Natural killer cell (primary cell): ENCODE measurements at regions not wholly inside any gene's neighbourhood (a gene's known extent, or its start where the extent isn't known, plus 50 kb on each side); places are given as distances from the start of the nearest gene placed in this dataset.

Experiments used
- ATAC-seq, 3 donors: fragments of 150-1000 bp in 2 of 3; fragments of 200-7000 bp in 1 of 3; cut with Tn5 transposase; 1 replicate in 1 of 3; 2 replicates in 2 of 3; pipeline ENCODE4 v1.10.0; 2021; ENCODE audit warnings: mild to moderate bottlenecking in 2 of 3, moderate library complexity in 2 of 3
- DNase-seq, 2 donors: peaks; one replicate each; pipeline versions ENCODE4 v3.0.0 to v3.0.0-alpha.2; 2013 to 2021; ENCODE audit warnings: mixed read lengths in 1 of 2
- H3K27ac ChIP-seq: one replicate; pipeline ENCODE4 v1.5.1; 2013; ENCODE audit warnings: mild to moderate bottlenecking, low read length
- H3K27me3 ChIP-seq: one replicate; pipeline ENCODE4 v1.6.1; 2013; ENCODE audit warnings: low read length; ENCODE audit not compliant: control insufficient read depth, insufficient read depth
- H3K36me3 ChIP-seq: one replicate; pipeline ENCODE4 v1.6.1; 2013; ENCODE audit warnings: low read length; ENCODE audit not compliant: control insufficient read depth, insufficient read depth
- H3K4me1 ChIP-seq: one replicate; pipeline ENCODE4 v1.6.1; 2013; ENCODE audit warnings: low read length; ENCODE audit not compliant: control insufficient read depth, insufficient read depth
- H3K4me3 ChIP-seq: one replicate; pipeline ENCODE4 v1.5.1; 2013; ENCODE audit warnings: low read length
- H3K9me3 ChIP-seq: one replicate; pipeline ENCODE4 v1.6.1; 2013; ENCODE audit warnings: low read length; ENCODE audit not compliant: control insufficient read depth, insufficient read depth
- H3K27ac Mint-ChIP-seq, 2 donors: one replicate each; pipeline ENCODE4 v1.8.0; 2022; ENCODE audit warnings: mild to moderate bottlenecking in 2 of 2, mixed read lengths in 2 of 2, moderate library complexity in 1 of 2
- H3K27me3 Mint-ChIP-seq, 2 donors: one replicate each; pipeline ENCODE4 v1.8.0; 2022; ENCODE audit warnings: low read depth in 2 of 2, mixed read lengths in 2 of 2
- H3K36me3 Mint-ChIP-seq: one replicate; pipeline ENCODE4 v1.8.0; 2022; ENCODE audit warnings: mixed read lengths
- H3K4me1 Mint-ChIP-seq, 2 donors: one replicate each; pipeline ENCODE4 v1.8.0; 2022; ENCODE audit warnings: mixed read lengths in 2 of 2
- H3K4me3 Mint-ChIP-seq: one replicate; pipeline ENCODE4 v1.8.0; 2022; ENCODE audit warnings: mild to moderate bottlenecking, moderate library complexity, mixed read lengths
- H3K9me3 Mint-ChIP-seq, 2 donors: one replicate each; pipeline ENCODE4 v1.8.0; 2022; ENCODE audit warnings: mixed read lengths in 2 of 2
- WGBS: methylation state at CpG from one replicate; pipeline ENCODE4 v1.1.7; 2013; ENCODE audit warnings: missing lambda C conversion rate; ENCODE audit not compliant: insufficient coverage; 5-methylcytosine and 5-hydroxymethylcytosine counted together
- intact Hi-C: fragments of 100-400 bp; cut with micrococcal nuclease; formaldehyde crosslinking; loops from one replicate; pipeline ENCODE4 v1.14.2; 2022
- TF ChIP-seq, protein P1 (sequence below): fragments of 200-600 bp; IDR thresholded peaks from one replicate; pipeline ENCODE4 v1.8.0; 2022; ENCODE audit warnings: antibody characterized with exemption

GRCh38 chr2:198213253-198213652, 408.9 kb downstream of the PLCL1 start:
- Histone ChIP-seq H3K4me1 (no peaks in the 10 kb centered on the region), H3K27me3 (no peaks in the 10 kb centered on the region), H3K4me3 (no peak overlapping the region), H3K9me3 (no peaks in the 10 kb centered on the region), H3K27ac (no peak overlapping the region), H3K36me3 (no peaks in the 10 kb centered on the region)
- Mint-ChIP-seq H3K36me3 (no peaks in the 10 kb centered on the region), H3K27me3 (peaks cover 0 to 2% of the 10 kb centered on the region in 2 donors), H3K4me3 (no peak overlapping the region), H3K9me3 (peaks cover 2% of the 10 kb centered on the region in 2 donors), H3K4me1 (no peaks in the 10 kb centered on the region), H3K27ac (no peak overlapping the region)
- 41% methylated on average over 1 of the region's 1 CpG for WGBS
- DNase-seq, result no peak
- intact Hi-C loops, result no loop called here
- no peak for ATAC-seq
- TF ChIP-seq, protein P1, sequence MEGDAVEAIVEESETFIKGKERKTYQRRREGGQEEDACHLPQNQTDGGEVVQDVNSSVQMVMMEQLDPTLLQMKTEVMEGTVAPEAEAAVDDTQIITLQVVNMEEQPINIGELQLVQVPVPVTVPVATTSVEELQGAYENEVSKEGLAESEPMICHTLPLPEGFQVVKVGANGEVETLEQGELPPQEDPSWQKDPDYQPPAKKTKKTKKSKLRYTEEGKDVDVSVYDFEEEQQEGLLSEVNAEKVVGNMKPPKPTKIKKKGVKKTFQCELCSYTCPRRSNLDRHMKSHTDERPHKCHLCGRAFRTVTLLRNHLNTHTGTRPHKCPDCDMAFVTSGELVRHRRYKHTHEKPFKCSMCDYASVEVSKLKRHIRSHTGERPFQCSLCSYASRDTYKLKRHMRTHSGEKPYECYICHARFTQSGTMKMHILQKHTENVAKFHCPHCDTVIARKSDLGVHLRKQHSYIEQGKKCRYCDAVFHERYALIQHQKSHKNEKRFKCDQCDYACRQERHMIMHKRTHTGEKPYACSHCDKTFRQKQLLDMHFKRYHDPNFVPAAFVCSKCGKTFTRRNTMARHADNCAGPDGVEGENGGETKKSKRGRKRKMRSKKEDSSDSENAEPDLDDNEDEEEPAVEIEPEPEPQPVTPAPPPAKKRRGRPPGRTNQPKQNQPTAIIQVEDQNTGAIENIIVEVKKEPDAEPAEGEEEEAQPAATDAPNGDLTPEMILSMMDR, result no peak

DNA sequence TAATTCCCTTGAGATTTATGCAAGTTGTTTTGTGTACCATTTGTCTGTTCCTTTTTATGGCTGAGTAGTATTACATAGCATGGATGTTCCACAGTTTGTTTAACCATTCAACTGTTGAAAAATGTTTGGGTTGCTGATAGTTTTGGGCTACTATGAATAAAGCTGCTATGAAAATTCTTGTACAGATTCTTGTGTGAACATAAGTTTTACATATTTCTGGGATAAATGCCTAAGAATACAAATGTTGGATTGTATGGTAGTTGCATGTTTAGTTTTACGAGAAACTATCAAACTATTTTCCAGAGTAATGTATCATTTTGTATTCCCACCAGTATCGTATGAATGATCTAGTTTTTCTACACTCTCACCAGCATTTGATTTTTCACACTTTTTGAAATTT, 407.3 kb downstream of the PLCL1 start:
- Mint-ChIP-seq H3K27ac (no peak overlapping the region), H3K4me3 (no peak overlapping the region), H3K27me3 (peaks cover 0 to 2% of the 10 kb centered on the region in 2 donors), H3K9me3 (peaks cover 2 to 4% of the 10 kb centered on the region in 2 donors), H3K4me1 (no peaks in the 10 kb centered on the region), H3K36me3 (no peaks in the 10 kb centered on the region)
- TF ChIP-seq, protein P1, result no peak
- Histone ChIP-seq H3K4me3 (no peak overlapping the region), H3K4me1 (no peaks in the 10 kb centered on the region), H3K9me3 (no peaks in the 10 kb centered on the region), H3K27ac (no peak overlapping the region), H3K36me3 (no peaks in the 10 kb centered on the region), H3K27me3 (no peaks in the 10 kb centered on the region)
- DNase-seq (no peak), ATAC-seq (no peak)
- WGBS, result no CpG with 5 or more reads among the region's 2 CpGs
- intact Hi-C loops, result no loop called here

DNA sequence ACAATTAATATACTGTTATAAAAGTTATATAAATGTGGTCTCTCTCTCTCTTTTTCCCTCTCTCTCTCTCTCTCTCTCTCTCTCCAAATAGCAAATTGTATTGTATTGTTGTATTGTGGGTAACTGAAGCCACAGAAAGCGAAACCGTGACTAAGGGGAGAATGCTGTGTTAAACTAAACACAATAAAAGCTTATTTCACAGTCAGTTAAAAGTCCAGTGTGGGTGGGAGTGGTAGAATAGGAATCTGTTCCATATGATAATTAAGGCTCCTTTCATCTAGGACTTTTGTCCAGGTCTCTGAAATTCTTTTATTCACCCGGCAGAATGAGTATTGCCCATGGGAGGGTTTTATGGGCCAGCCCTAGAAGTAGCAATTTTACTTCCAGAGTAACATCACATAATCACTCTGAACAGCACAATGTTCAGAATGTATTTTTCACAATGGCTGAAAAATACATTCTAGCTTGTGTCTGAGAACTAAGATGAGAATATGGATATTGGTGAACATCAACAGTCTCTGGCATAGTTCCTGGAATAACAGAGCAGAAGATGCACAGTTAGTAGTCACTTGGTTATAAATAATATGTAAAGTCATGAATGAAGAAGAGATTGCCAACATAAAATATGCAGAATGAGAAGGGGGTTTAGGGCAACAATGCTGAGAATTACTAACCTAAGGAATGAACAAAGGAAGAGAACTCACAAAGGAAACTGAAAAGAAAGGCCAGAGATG, 399.1 kb downstream of the PLCL1 start:
- ATAC-seq (no peak), DNase-seq (no peak)
- Histone ChIP-seq H3K4me3 (no peak overlapping the region), H3K27me3 (no peaks in the 10 kb centered on the region), H3K27ac (no peak overlapping the region), H3K9me3 (no peaks in the 10 kb centered on the region), H3K36me3 (no peaks in the 10 kb centered on the region), H3K4me1 (no peaks in the 10 kb centered on the region)
- intact Hi-C loops, result no loop called here
- TF ChIP-seq, protein P1, result no peak
- Mint-ChIP-seq H3K27me3 (no peaks in the 10 kb centered on the region), H3K9me3 (peaks cover 0 to 8% of the 10 kb centered on the region in 2 donors), H3K4me3 (no peak overlapping the region), H3K36me3 (no peaks in the 10 kb centered on the region), H3K27ac (no peak overlapping the region), H3K4me1 (no peaks in the 10 kb centered on the region)
- WGBS, result 100% methylated on average over 1 of the region's 3 CpGs
